ENCODE measurements at regions not wholly inside any gene's neighbourhood (a gene's known extent, or its start where the extent isn't known, plus 50 kb on each side); places are given as distances from the start of the nearest gene placed in this dataset.
"Not testable (repeated sequence)": the region's sequence is repeated elsewhere in the genome, so short reads cannot be mapped to it uniquely, and the experiment has no call there.

DNA sequence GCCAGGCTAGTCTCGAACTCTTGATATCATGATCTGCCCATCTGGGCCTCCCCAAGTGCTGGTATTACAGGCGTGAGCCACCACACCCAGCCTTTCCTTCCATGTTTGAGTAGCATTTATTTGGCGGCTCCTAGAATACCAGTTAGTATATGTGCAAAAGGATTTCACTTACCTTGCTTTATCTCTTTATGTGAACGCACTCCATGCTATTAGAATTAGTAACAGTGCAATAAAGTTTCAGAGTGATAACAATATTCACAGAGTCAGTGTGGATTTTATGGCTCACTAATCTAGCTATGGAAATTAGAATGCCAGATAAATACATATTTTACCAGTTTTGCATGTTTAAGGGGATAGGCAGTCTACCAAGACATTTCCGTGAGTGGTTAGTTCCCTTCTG, 74.4 kb upstream of the NIPBL start:
- H3K27me3 ChIP-seq: no peaks in the 10 kb centered on the region
- TF ChIP-seq POLR2A (IDR thresholded peaks at IDR 0.05): no peak
- no peak for TF ChIP-seq EP300 (IDR thresholded peaks at IDR 0.05)
- TF ChIP-seq, protein P1, sequence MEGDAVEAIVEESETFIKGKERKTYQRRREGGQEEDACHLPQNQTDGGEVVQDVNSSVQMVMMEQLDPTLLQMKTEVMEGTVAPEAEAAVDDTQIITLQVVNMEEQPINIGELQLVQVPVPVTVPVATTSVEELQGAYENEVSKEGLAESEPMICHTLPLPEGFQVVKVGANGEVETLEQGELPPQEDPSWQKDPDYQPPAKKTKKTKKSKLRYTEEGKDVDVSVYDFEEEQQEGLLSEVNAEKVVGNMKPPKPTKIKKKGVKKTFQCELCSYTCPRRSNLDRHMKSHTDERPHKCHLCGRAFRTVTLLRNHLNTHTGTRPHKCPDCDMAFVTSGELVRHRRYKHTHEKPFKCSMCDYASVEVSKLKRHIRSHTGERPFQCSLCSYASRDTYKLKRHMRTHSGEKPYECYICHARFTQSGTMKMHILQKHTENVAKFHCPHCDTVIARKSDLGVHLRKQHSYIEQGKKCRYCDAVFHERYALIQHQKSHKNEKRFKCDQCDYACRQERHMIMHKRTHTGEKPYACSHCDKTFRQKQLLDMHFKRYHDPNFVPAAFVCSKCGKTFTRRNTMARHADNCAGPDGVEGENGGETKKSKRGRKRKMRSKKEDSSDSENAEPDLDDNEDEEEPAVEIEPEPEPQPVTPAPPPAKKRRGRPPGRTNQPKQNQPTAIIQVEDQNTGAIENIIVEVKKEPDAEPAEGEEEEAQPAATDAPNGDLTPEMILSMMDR (IDR thresholded peaks at IDR 0.05): no peak
- TF ChIP-seq POLR2AphosphoS5 (IDR thresholded peaks at IDR 0.05): no peak
- H3K4me1 ChIP-seq: no peaks in the 10 kb centered on the region
- 82 to 87% (median 87%) methylated on average over 5 of the region's 5 CpGs for WGBS, 5 donors
- H3K36me3 ChIP-seq: no peaks in the 10 kb centered on the region
- intact Hi-C loops (cut with DNase I; ENCODE audit: low total_unique reads): no loop called here
- H3K4me3 ChIP-seq: no peak overlapping the region
- no peak overlapping the region for H3K27ac ChIP-seq
- no peaks in the 10 kb centered on the region for H3K9me3 ChIP-seq
- DNase-seq: no peak

DNA sequence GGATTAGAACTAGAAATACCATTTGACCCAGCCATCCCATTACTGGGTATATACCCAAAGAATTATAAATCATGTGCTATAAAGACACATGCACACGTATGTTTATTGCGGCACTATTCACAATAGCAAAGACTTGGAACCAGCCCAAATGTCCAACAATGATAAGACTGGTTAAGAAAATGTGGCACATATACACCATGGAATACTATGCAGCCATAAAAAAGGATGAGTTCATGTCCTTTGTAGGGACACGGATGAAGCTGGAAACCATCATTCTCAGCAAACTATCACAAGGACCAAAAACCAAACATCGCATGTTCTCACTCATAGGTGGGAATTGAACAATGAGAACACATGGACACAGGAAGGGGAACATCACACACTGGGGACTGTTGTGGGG, 63.3 kb upstream of the NIPBL start:
- H3K4me3 ChIP-seq; H3K27ac ChIP-seq; DNase-seq; intact Hi-C loops (cut with DNase I; ENCODE audit: low total_unique reads); H3K36me3 ChIP-seq; H3K4me1 ChIP-seq; H3K27me3 ChIP-seq; H3K9me3 ChIP-seq: not testable (repeated sequence)
- 93 to 98% (median 95%) methylated on average over 4 of the region's 4 CpGs for WGBS, 5 donors

DNA sequence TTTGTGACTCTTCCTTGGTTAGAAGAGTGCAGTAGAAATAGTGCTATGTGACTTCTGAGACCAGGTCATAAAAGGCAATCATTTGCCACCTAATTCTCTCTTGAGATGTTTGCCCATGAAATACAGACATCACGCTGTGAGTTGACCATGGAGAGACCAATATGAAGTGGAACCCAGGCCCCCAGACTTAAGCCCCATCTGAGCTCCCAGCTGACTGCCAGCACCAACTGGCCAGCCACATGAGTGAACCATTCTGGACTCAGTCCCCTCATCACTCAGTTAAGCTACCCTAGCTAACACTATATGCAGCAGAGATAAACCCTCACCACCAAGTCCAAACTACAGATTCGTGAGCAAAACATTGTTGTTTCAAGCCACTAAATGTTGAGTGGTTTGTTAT, 60.7 kb upstream of the NIPBL start:
- intact Hi-C loops (cut with DNase I; ENCODE audit: low total_unique reads): no loop called here
- Histone ChIP-seq H3K27me3 (no peaks in the 10 kb centered on the region), H3K4me1 (no peaks in the 10 kb centered on the region), H3K36me3 (no peaks in the 10 kb centered on the region), H3K4me3 (no peak overlapping the region), H3K9me3 (no peaks in the 10 kb centered on the region), H3K27ac (no peak overlapping the region)
- DNase-seq: no peak
- WGBS, 5 donors: 70 to 81% (median 76%) methylated on average over 2 of the region's 2 CpGs
- no peak for TF ChIP-seq EP300 (IDR thresholded peaks at IDR 0.05)
- TF ChIP-seq, protein P1 (IDR thresholded peaks at IDR 0.05): no peak
- no peak for TF ChIP-seq POLR2AphosphoS5 (IDR thresholded peaks at IDR 0.05)
- no peak for TF ChIP-seq POLR2A (IDR thresholded peaks at IDR 0.05)

GRCh38 chr5:36820900-36821299, 55.7 kb upstream of the NIPBL start:
- intact Hi-C loops (cut with DNase I; ENCODE audit: low total_unique reads): no loop called here
- H3K36me3 ChIP-seq: no peaks in the 10 kb centered on the region
- no peaks in the 10 kb centered on the region for H3K27me3 ChIP-seq
- no peak for TF ChIP-seq EP300 (IDR thresholded peaks at IDR 0.05)
- TF ChIP-seq POLR2A (IDR thresholded peaks at IDR 0.05): no peak
- TF ChIP-seq, protein P1 (IDR thresholded peaks at IDR 0.05): no peak
- TF ChIP-seq POLR2AphosphoS5 (IDR thresholded peaks at IDR 0.05): no peak
- no peaks in the 10 kb centered on the region for H3K4me1 ChIP-seq
- WGBS, 5 donors: 77 to 87% (median 84%) methylated on average over 6 of the region's 6 CpGs
- no peak for DNase-seq
- H3K9me3 ChIP-seq: no peaks in the 10 kb centered on the region
- no peak overlapping the region for H3K4me3 ChIP-seq
- no peak overlapping the region for H3K27ac ChIP-seq

DNA sequence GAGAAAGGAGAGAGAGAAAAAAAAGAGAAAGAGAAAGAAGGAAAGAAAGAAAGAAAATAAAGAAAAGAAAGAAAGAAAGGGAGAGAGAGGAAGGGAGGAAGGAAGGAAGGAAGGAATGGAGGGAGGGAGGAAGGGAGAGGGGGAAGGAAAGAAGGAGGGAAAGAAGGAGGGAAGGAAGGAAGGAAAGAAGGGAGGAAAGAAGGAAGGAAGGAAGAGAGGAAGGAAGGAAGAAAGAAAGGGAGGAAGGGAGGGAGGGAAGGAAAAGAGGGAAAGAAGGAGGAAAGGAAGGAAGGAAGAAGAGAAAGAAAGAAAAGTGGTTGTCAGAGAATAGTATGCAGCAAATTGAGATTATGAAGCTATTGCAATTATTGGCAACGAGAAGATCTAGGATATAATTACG, 49.9 kb upstream of the NIPBL start:
- no peaks in the 10 kb centered on the region for H3K9me3 ChIP-seq
- H3K27ac ChIP-seq: no peak overlapping the region
- no peak for DNase-seq
- no peak overlapping the region for H3K4me3 ChIP-seq
- H3K36me3 ChIP-seq: no peaks in the 10 kb centered on the region
- TF ChIP-seq, protein P1 (IDR thresholded peaks at IDR 0.05): no peak
- no peak for TF ChIP-seq POLR2A (IDR thresholded peaks at IDR 0.05)
- no peak for TF ChIP-seq POLR2AphosphoS5 (IDR thresholded peaks at IDR 0.05)
- TF ChIP-seq EP300 (IDR thresholded peaks at IDR 0.05): no peak
- no peaks in the 10 kb centered on the region for H3K4me1 ChIP-seq
- WGBS, 5 donors: 76 to 89% (median 81%) methylated on average over 2 of the region's 2 CpGs
- intact Hi-C loops (cut with DNase I; ENCODE audit: low total_unique reads): no loop called here
- no peaks in the 10 kb centered on the region for H3K27me3 ChIP-seq
